Psoas muscle (tissue), 7 donors: ENCODE measurements at regions not wholly inside any gene's neighbourhood (a gene's known extent, or its start where the extent isn't known, plus 50 kb on each side); places are given as distances from the start of the nearest gene placed in this dataset.

Experiments
- ATAC-seq, 4 donors: fragments of 200-7000 bp; cut with Tn5 transposase; one replicate each; pipeline ENCODE4 v1.9.1; 2020; ENCODE audit warnings: moderate library complexity in 3 of 4, mild to moderate bottlenecking in 2 of 4
- DNase-seq, 2 donors: peaks; one replicate each; pipeline ENCODE4 v3.0.0-alpha.2; 2020
- H3K27ac ChIP-seq: fragments of 200-600 bp; one replicate; pipeline ENCODE4 v1.8.0; 2022
- H3K27me3 ChIP-seq, 3 donors: fragments of 200-600 bp in 1 of 3; one replicate each; pipeline versions ENCODE4 v1.6.1 to v1.8.0; 2013 to 2022; ENCODE audit warnings: low read length in 2 of 3, mild to moderate bottlenecking in 2 of 3, moderate library complexity in 1 of 3; ENCODE audit not compliant: insufficient read depth in 3 of 3
- H3K36me3 ChIP-seq, 2 donors: fragments of 200-600 bp in 1 of 2; one replicate each; pipeline versions ENCODE4 v1.6.1 to v1.8.0; 2013 to 2022; ENCODE audit warnings: low read depth in 1 of 2, mild to moderate bottlenecking in 1 of 2, moderate library complexity in 1 of 2; ENCODE audit not compliant: insufficient read depth in 1 of 2
- H3K4me1 ChIP-seq: fragments of 200-600 bp; one replicate; pipeline ENCODE4 v1.8.0; 2022
- H3K4me3 ChIP-seq: fragments of 200-600 bp; one replicate; pipeline ENCODE4 v1.8.0; 2022; ENCODE audit warnings: mild to moderate bottlenecking
- H3K9me3 ChIP-seq: fragments of 200-600 bp; one replicate; pipeline ENCODE4 v1.8.0; 2022
- WGBS, 3 donors: extraction: QIAGEN DNeasy Blood & Tissue Kit; methylation state at CpG; one replicate each; pipeline versions ENCODE4 v1.1.6 to v1.1.7; 2013; 5-methylcytosine and 5-hydroxymethylcytosine counted together
- intact Hi-C, 2 donors: fragments of 100-400 bp; cut with DNase I; formaldehyde crosslinking; loops; one replicate each; pipeline versions ENCODE4 v1.11.0 to v1.14.2; 2022
- TF ChIP-seq, protein P1 (sequence below): fragments of 200-600 bp; IDR thresholded peaks from one replicate; pipeline ENCODE4 v1.8.0; 2022; ENCODE audit warnings: antibody characterized with exemption
- donor health status: healthy with polysubstance abuse.
- donor health status: DM: no; HTN: no; CAD: no; lungs with moderate emphysema.
- donor health status: Bipolar disorder and iron deficiency.
- donor health status: healthy.
- donor health status: DM: yes; HTN: yes; CAD: no.
- donor health status: DM: no; HTN: no; CAD: no.
- donor health status: DM: yes; HTN: yes; CAD: no.

DNA sequence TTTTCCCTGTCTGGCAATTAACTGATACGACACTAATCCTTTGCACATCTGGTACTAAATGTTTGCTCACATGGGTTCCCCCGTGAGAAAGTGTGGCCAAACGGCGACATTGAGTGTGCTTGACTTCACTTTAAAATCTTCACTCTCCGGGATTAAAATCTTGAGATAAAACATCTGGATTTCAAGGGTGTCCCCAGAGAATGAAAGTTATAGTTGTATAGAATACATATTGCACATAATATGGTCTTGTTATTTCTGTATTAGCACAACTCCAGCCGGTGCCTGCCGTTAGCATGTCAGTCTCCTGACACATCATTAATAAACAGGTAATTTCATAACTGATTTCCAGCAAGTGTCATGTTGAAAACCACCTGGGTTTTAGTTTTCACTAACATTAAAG lies 749.0 kb upstream of the SOX9 start:
- H3K4me3 ChIP-seq: no peak overlapping the region
- H3K27me3 ChIP-seq: no peaks in the 10 kb centered on the region
- TF ChIP-seq, protein P1, sequence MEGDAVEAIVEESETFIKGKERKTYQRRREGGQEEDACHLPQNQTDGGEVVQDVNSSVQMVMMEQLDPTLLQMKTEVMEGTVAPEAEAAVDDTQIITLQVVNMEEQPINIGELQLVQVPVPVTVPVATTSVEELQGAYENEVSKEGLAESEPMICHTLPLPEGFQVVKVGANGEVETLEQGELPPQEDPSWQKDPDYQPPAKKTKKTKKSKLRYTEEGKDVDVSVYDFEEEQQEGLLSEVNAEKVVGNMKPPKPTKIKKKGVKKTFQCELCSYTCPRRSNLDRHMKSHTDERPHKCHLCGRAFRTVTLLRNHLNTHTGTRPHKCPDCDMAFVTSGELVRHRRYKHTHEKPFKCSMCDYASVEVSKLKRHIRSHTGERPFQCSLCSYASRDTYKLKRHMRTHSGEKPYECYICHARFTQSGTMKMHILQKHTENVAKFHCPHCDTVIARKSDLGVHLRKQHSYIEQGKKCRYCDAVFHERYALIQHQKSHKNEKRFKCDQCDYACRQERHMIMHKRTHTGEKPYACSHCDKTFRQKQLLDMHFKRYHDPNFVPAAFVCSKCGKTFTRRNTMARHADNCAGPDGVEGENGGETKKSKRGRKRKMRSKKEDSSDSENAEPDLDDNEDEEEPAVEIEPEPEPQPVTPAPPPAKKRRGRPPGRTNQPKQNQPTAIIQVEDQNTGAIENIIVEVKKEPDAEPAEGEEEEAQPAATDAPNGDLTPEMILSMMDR: no peak
- WGBS, 3 donors: 30 to 36% (median 30%) methylated on average over 7 of the region's 7 CpGs
- intact Hi-C loops: no loop called here
- no peak for ATAC-seq
- H3K27ac ChIP-seq: no peak overlapping the region
- DNase-seq: no peak
- no peaks in the 10 kb centered on the region for H3K36me3 ChIP-seq
- no peaks in the 10 kb centered on the region for H3K4me1 ChIP-seq
- H3K9me3 ChIP-seq: no peaks in the 10 kb centered on the region

DNA sequence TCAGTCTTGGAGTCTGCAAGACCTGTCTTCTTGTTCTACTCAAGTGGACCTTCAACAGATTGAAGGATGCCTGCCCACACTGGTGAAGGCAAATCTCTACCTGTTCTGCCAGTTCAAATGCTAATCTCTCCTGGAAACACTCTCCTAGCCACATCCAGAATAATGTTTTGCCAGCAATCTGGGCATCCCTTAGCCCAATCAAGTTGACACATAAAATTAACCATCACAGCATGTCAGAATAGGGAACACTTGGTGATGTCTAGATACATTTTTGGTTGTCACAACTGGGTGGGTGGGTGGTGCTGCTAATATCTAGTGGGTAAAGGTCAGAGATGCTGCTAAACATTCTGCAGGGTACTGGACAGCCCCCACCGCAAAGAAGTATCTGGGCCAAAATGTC lies 744.9 kb upstream of the SOX9 start:
- Histone ChIP-seq H3K4me3 (no peak overlapping the region), H3K27me3 (no peaks in the 10 kb centered on the region), H3K27ac (no peak overlapping the region), H3K4me1 (no peaks in the 10 kb centered on the region), H3K9me3 (no peaks in the 10 kb centered on the region), H3K36me3 (no peaks in the 10 kb centered on the region)
- 98 to 100% (median 100%) methylated on average over 1 of the region's 1 CpG for WGBS, 3 donors
- intact Hi-C loops: no loop called here
- DNase-seq (no peak), ATAC-seq (no peak)
- TF ChIP-seq, protein P1: no peak

DNA sequence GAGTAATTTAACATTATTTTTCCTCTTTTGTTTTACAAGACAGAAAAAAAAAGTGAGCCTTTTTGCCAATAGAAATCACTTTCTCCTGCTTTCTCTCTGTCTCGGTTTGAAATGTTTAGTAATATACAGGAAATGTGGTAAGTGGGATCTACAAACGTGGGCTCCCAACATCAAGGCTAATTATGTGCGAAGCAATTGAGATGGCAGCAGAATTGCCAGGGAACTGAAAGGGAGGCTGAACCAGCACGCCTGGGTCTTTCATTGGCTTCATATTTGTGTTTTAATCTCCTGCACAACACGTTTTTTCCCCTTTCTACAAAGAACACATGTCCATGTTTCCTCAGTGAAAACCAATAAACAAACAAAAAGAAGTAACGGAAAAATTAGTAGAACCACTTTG lies 743.9 kb upstream of the SOX9 start:
- intact Hi-C loops: no loop called here
- Histone ChIP-seq H3K9me3 (no peaks in the 10 kb centered on the region), H3K4me3 (no peak overlapping the region), H3K4me1 (no peaks in the 10 kb centered on the region), H3K27ac (no peak overlapping the region), H3K36me3 (no peaks in the 10 kb centered on the region), H3K27me3 (no peaks in the 10 kb centered on the region)
- TF ChIP-seq, protein P1: no peak
- WGBS, 3 donors: 53 to 64% (median 57%) methylated on average over 6 of the region's 6 CpGs
- DNase-seq (no peak), ATAC-seq (no peak)

DNA sequence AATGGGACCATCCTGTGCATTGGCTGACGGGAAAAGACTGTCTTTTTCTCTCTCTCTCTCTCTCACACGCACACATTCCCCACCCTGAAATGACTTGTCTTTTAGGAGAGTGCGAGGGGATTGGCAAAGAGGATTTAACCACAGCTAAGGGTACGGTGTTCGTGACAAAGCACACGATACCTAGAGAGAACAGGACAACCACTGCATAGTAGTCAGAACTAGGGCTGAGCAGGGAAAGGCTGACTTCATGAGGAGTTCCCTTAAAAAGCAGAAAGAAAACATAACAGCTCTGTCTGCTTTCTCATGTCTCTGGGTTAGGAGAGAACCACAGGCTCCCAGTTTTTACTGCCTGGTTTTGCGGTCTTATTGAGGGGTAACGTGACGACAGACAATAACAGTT lies 742.8 kb upstream of the SOX9 start:
- Histone ChIP-seq H3K27ac (no peak overlapping the region), H3K4me1 (no peaks in the 10 kb centered on the region), H3K27me3 (no peaks in the 10 kb centered on the region), H3K9me3 (no peaks in the 10 kb centered on the region), H3K4me3 (no peak overlapping the region), H3K36me3 (no peaks in the 10 kb centered on the region)
- no peak for DNase-seq
- 76 to 87% (median 82%) methylated on average over 9 of the region's 9 CpGs for WGBS, 3 donors
- intact Hi-C loops: no loop called here
- TF ChIP-seq, protein P1: no peak
- no peak for ATAC-seq

DNA sequence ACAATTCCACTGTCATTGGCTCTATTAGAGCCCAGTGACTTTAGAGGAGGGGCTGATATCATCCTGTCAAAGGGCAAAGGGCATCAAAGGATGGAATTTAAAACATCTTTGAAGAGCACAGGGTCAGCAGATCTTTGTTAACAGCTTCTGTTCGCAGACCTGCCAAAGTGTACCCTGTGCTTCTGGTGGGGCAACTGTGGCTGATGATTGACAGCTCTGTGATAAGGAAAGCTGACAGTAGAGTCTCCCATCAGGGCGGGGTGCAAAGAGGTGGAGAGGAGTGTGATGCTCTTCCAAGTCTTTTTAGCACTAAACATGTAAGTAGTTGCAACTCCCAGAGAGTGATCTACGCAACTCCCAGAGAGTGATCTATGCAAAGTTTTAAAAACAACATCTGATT lies 742.1 kb upstream of the SOX9 start:
- H3K27me3 ChIP-seq: no peaks in the 10 kb centered on the region
- ATAC-seq (no peak), DNase-seq (no peak)
- TF ChIP-seq, protein P1: no peak
- intact Hi-C loops: no loop called here
- no peaks in the 10 kb centered on the region for H3K4me1 ChIP-seq
- no peaks in the 10 kb centered on the region for H3K36me3 ChIP-seq
- no peaks in the 10 kb centered on the region for H3K9me3 ChIP-seq
- no peak overlapping the region for H3K4me3 ChIP-seq
- no peak overlapping the region for H3K27ac ChIP-seq
- WGBS, 3 donors: 77 to 87% (median 80%) methylated on average over 3 of the region's 3 CpGs
